Thoracic aorta (tissue), 2 donors: ENCODE measurements at regions not wholly inside any gene's neighbourhood (a gene's known extent, or its start where the extent isn't known, plus 50 kb on each side); places are given as distances from the start of the nearest gene placed in this dataset.

Source experiments
- ATAC-seq: fragments of 150-250 bp; one replicate; pipeline ENCODE4 v1.8.0; 2017; ENCODE audit warnings: low read depth; ENCODE audit not compliant: insufficient number of reproducible peaks, low FRiP score
- DNase-seq: peaks from one replicate; pipeline ENCODE4 v3.0.0-alpha.2; 2020; ENCODE audit warnings: low spot score
- H3K27ac ChIP-seq, 2 donors: fragments of 200-600 bp; sonication (generic); 1 replicate in 1 of 2; 2 replicates in 1 of 2; pipeline ENCODE4 v1.5.1; 2016; ENCODE audit warnings: mild to moderate bottlenecking in 2 of 2, moderate library complexity in 2 of 2
- H3K27me3 ChIP-seq: fragments of 200-600 bp; sonication (generic); replicated peaks from 2 replicates; pipeline ENCODE4 v1.6.0; 2016; ENCODE audit warnings: mild to moderate bottlenecking; ENCODE audit not compliant: insufficient read depth
- H3K36me3 ChIP-seq: fragments of 200-600 bp; sonication (generic); one replicate; pipeline ENCODE4 v1.5.1; 2016
- H3K4me1 ChIP-seq, 2 donors: fragments of 200-600 bp; sonication (generic); 1 replicate in 1 of 2; 2 replicates in 1 of 2; pipeline versions ENCODE4 v1.5.1 to v1.6.0; 2016; ENCODE audit warnings: low read depth in 2 of 2, mild to moderate bottlenecking in 1 of 2; ENCODE audit not compliant: control insufficient read depth in 1 of 2
- H3K4me3 ChIP-seq: fragments of 200-600 bp; sonication (generic); 2 replicates; pipeline ENCODE4 v1.5.1; 2016; ENCODE audit warnings: mild to moderate bottlenecking
- H3K9me3 ChIP-seq: fragments of 200-600 bp; sonication (generic); 2 replicates; pipeline ENCODE4 v1.5.1; 2016
- TF ChIP-seq, protein P1 (sequence below): fragments of 200-600 bp; sonication (generic); IDR thresholded peaks from one replicate; pipeline ENCODE4 v1.5.1; 2019; ENCODE audit warnings: antibody characterized with exemption

DNA sequence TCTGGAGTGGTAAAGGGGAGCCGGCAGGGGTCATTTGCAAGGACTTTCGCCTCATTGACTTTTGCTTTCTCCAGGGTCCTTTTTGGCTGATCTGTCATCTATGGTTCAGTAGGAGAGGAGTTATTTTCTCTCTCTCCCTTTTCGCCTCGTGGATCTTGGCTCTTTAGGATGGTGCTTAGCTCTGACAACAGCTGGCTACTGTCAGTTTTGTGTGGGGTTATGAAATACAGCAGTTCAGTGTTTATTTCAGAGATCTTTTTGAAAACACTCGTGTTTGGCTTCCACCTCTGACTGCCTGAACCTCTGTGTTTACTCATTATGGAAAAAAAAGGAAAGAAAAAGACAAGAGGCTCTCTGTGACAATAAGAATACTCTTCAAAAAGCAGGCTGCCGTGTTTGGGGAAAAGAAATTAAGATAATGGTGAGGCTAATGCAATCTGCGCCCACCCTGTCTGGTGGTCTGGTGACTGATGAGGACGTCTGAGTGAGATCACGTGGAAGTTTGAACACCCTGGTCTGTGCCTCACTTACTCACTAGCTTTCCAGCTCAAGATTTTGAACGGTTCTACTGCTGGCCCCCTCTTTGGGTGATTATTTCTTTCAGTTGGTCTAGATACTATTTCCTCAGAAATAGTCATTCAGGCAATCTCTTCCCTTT, 567.7 kb downstream of the CAAP1 start:
- no peaks in the 10 kb centered on the region for H3K4me1 ChIP-seq
- H3K36me3 ChIP-seq, result no peaks in the 10 kb centered on the region
- no peak overlapping the region for H3K27ac ChIP-seq
- no peaks in the 10 kb centered on the region for H3K27me3 ChIP-seq
- ATAC-seq (no peak), DNase-seq (no peak)
- TF ChIP-seq, protein P1, sequence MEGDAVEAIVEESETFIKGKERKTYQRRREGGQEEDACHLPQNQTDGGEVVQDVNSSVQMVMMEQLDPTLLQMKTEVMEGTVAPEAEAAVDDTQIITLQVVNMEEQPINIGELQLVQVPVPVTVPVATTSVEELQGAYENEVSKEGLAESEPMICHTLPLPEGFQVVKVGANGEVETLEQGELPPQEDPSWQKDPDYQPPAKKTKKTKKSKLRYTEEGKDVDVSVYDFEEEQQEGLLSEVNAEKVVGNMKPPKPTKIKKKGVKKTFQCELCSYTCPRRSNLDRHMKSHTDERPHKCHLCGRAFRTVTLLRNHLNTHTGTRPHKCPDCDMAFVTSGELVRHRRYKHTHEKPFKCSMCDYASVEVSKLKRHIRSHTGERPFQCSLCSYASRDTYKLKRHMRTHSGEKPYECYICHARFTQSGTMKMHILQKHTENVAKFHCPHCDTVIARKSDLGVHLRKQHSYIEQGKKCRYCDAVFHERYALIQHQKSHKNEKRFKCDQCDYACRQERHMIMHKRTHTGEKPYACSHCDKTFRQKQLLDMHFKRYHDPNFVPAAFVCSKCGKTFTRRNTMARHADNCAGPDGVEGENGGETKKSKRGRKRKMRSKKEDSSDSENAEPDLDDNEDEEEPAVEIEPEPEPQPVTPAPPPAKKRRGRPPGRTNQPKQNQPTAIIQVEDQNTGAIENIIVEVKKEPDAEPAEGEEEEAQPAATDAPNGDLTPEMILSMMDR, result no peak
- H3K9me3 ChIP-seq, result no peaks in the 10 kb centered on the region
- H3K4me3 ChIP-seq, result no peak overlapping the region

DNA sequence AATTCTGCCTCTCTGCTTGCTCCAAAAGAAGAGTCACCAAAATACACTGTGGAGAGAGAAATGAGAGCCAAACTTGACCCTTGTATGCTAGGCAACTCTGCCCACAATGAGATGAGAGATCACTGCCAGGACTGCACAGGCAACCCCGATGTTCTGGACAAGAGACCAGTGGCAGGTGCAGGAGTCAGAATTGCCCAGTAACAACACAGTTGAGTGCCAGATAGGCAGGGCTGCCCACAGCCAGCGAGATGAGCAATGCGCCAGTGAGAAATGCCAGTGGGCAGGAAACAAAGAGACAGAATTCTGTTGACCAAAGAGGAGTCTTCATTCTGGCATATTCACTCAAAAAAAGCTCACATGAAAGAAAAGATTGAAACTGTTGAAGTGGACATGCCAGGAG, 570.7 kb downstream of the CAAP1 start:
- no peaks in the 10 kb centered on the region for H3K36me3 ChIP-seq
- DNase-seq (no peak), ATAC-seq (no peak)
- no peaks in the 10 kb centered on the region for H3K27me3 ChIP-seq
- no peak overlapping the region for H3K27ac ChIP-seq
- no peaks in the 10 kb centered on the region for H3K9me3 ChIP-seq
- TF ChIP-seq, protein P1, result no peak
- no peaks in the 10 kb centered on the region for H3K4me1 ChIP-seq
- no peak overlapping the region for H3K4me3 ChIP-seq

GRCh38 chr9:26319859-26320258, 572.7 kb downstream of the CAAP1 start:
- Histone ChIP-seq H3K9me3 (no peaks in the 10 kb centered on the region), H3K36me3 (no peaks in the 10 kb centered on the region), H3K4me1 (no peaks in the 10 kb centered on the region), H3K27ac (no peak overlapping the region), H3K4me3 (no peak overlapping the region), H3K27me3 (no peaks in the 10 kb centered on the region)
- ATAC-seq, result no peak
- TF ChIP-seq, protein P1, result no peak
- no peak for DNase-seq

GRCh38 chr9:26313108-26313507, 579.5 kb downstream of the CAAP1 start:
- Histone ChIP-seq H3K9me3 (no peaks in the 10 kb centered on the region), H3K4me1 (no peaks in the 10 kb centered on the region), H3K36me3 (no peaks in the 10 kb centered on the region), H3K27me3 (no peaks in the 10 kb centered on the region), H3K4me3 (no peak overlapping the region), H3K27ac (no peak overlapping the region)
- TF ChIP-seq, protein P1, result no peak
- ATAC-seq, result no peak
- no peak for DNase-seq

DNA sequence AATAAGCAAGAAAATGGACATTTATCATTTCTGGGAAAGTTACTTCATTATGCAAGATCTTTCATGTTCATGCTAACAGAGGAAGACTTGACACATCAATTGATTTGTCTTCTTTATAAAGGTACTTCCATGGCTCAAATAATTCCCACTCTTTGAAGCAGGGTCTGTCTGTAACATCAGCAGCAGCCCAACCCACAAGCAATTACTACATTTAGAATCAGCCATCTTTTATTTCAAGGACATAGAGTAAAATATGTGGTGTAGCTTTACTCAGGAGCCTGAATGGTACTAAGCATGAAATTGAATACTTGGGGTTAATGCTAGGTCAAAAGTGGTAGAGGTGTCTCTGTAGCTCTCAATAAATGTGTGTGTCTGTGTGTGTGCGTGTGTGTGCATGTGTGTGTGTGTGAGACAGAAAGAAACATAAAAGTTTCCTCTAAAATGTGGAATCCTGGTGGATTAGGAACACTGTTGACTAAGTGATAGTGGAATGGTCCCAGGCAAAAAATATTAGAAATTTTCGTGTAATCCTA, 581.1 kb downstream of the CAAP1 start:
- H3K4me3 ChIP-seq, result no peak overlapping the region
- no peaks in the 10 kb centered on the region for H3K9me3 ChIP-seq
- TF ChIP-seq, protein P1, result no peak
- no peak overlapping the region for H3K27ac ChIP-seq
- no peak for ATAC-seq
- no peaks in the 10 kb centered on the region for H3K36me3 ChIP-seq
- no peaks in the 10 kb centered on the region for H3K4me1 ChIP-seq
- no peak for DNase-seq
- no peaks in the 10 kb centered on the region for H3K27me3 ChIP-seq
